GM12878 (cell line): ENCODE measurements at regions not wholly inside any gene's neighbourhood (a gene's known extent, or its start where the extent isn't known, plus 50 kb on each side); places are given as distances from the start of the nearest gene placed in this dataset.

Source experiments
- ATAC-seq: fragments of 200-7000 bp; cut with Tn5 transposase; 3 replicates; pipeline ENCODE4 v1.9.1; 2020; ENCODE audit warnings: mild to moderate bottlenecking, moderate library complexity
- BruUV-seq: library from RNA; stranded (reverse); fragments of 400-500 nt; replicated peaks from 2 replicates; lab custom pipeline; 2021; lab: Mats Ljungman, UMichigan
- CTCF ChIA-PET: fragments of 300-600 bp; sonication (Branson Sonifier 250); formaldehyde crosslinking; extraction: SDS; loops from one replicate; lab custom pipeline; 2021; ENCODE audit warnings: inconsistent platforms; lab: Yijun Ruan, JAX
- POLR2A ChIA-PET: fragments of 350-600 bp; formaldehyde crosslinking; extraction: SDS; loops from one replicate; lab custom pipeline; 2021; ENCODE audit warnings: inconsistent platforms; lab: Charles Lee
- RAD21 ChIA-PET: fragments of 300-600 bp; sonication (Branson Sonifier 250); formaldehyde crosslinking; loops from one replicate; lab custom pipeline; 2023; ENCODE audit warnings: antibody characterized with exemption; ENCODE audit not compliant: unreplicated experiment; lab: Charles Lee
- SMC1A ChIA-PET: fragments of 300-600 bp; sonication (Branson Sonifier 250); formaldehyde crosslinking; loops from one replicate; lab custom pipeline; 2023; ENCODE audit not compliant: unreplicated experiment, uncharacterized antibody; lab: Charles Lee
- DNase-seq: peaks from one replicate; pipeline ENCODE4 v3.0.0-alpha.2; 2011; ENCODE audit warnings: low read depth, low spot score
- FAIRE-seq: peaks from 3 replicates; lab custom pipeline; 2011; peaks lifted over from hg19 to GRCh38; lab: Jason Lieb, UNC
- H2AFZ ChIP-seq: 2 replicates; pipeline ENCODE4 v1.6.0; 2011; ENCODE audit warnings: low read depth, low read length, control low read depth; ENCODE audit not compliant: control insufficient read depth
- H3K27ac ChIP-seq: 2 replicates; pipeline ENCODE4 v1.5.1; 2011; ENCODE audit warnings: control low read depth; ENCODE audit not compliant: control insufficient read depth, insufficient read depth
- H3K27me3 ChIP-seq, 2 experiments: replicated peaks in 1 of 2; 2 replicates each; pipeline versions ENCODE4 v1.6.0 to v1.6.1; 2011; ENCODE audit warnings: low read length in 1 of 2; ENCODE audit not compliant: control insufficient read depth in 2 of 2, insufficient read depth in 2 of 2
- H3K36me3 ChIP-seq, 2 experiments: 2 replicates each; pipeline ENCODE4 v1.5.1; 2011; ENCODE audit warnings: low read length in 1 of 2; ENCODE audit not compliant: control insufficient read depth in 2 of 2, insufficient read depth in 2 of 2
- H3K4me1 ChIP-seq: 2 replicates; pipeline ENCODE4 v1.6.1; 2011; ENCODE audit warnings: mild to moderate bottlenecking, low read length, moderate library complexity, mixed read lengths; ENCODE audit not compliant: control insufficient read depth, insufficient read depth
- H3K4me2 ChIP-seq: 2 replicates; pipeline ENCODE4 v1.6.0; 2011; ENCODE audit warnings: control low read depth; ENCODE audit not compliant: control insufficient read depth, insufficient read depth
- H3K4me3 ChIP-seq: fragments of 200-600 bp; sonication (generic); 2 replicates; pipeline ENCODE4 v1.5.1; 2016
- H3K79me2 ChIP-seq: 2 replicates; pipeline ENCODE4 v1.6.0; 2011; ENCODE audit warnings: low read length; ENCODE audit not compliant: control insufficient read depth, insufficient read depth
- H3K9ac ChIP-seq: 2 replicates; pipeline ENCODE4 v1.8.0; 2011; ENCODE audit warnings: low read length, control low read depth, mixed read lengths; ENCODE audit not compliant: control insufficient read depth, insufficient read depth
- H3K9me3 ChIP-seq: replicated peaks from 3 replicates; pipeline ENCODE4 v1.5.1; 2011; ENCODE audit warnings: mild to moderate bottlenecking, low read length; ENCODE audit not compliant: control insufficient read depth, insufficient read depth
- H4K20me1 ChIP-seq: 2 replicates; pipeline ENCODE4 v1.6.0; 2011; ENCODE audit not compliant: control insufficient read depth, insufficient read depth
- CUX1 ChIP-seq: IDR thresholded peaks from 2 replicates; pipeline ENCODE4 v1.6.1; 2012; ENCODE audit warnings: improper control_type of control experiment, low read depth, low read length; ENCODE audit not compliant: insufficient replicate concordance
- EGR1 ChIP-seq, 2 experiments: IDR thresholded peaks; 1 replicate in 1 of 2; 2 replicates in 1 of 2; pipeline ENCODE4 v1.6.1; 2011 to 2012; ENCODE audit warnings: low read depth in 2 of 2, low read length in 2 of 2, borderline replicate concordance in 1 of 2, mild to moderate bottlenecking in 1 of 2, moderate library complexity in 1 of 2
- FOXM1 ChIP-seq: IDR thresholded peaks from 2 replicates; pipeline ENCODE4 v1.6.1; 2012; ENCODE audit warnings: low read depth, mild to moderate bottlenecking, inconsistent platforms, low read length, moderate library complexity
- GATAD2B ChIP-seq: fragments of 450-650 bp; conservative IDR thresholded peaks from 2 replicates; pipeline ENCODE4 v1.6.1; 2017; ENCODE audit warnings: low read depth, mild to moderate bottlenecking, moderate library complexity
- HDAC2 ChIP-seq: fragments of 200-600 bp; sonication (generic); IDR thresholded peaks from 2 replicates; pipeline ENCODE4 v1.6.1; 2017
- KLF5 ChIP-seq: fragments of 450-650 bp; IDR thresholded peaks from 2 replicates; pipeline ENCODE4 v1.6.1; 2014; ENCODE audit warnings: mild to moderate bottlenecking; ENCODE audit not compliant: partially characterized antibody
- LARP7 ChIP-seq: fragments of 450-650 bp; IDR thresholded peaks from 2 replicates; pipeline ENCODE4 v1.6.1; 2017; ENCODE audit warnings: mild to moderate bottlenecking
- RELA ChIP-seq: fragments of 450-650 bp; IDR thresholded peaks from 2 replicates; pipeline ENCODE4 v1.8.0; 2014; ENCODE audit warnings: borderline replicate concordance; ENCODE audit not compliant: partially characterized antibody
- SKIL ChIP-seq: fragments of 450-650 bp; IDR thresholded peaks from 2 replicates; pipeline ENCODE4 v1.6.1; 2017; ENCODE audit warnings: mild to moderate bottlenecking, low read depth, inconsistent platforms; ENCODE audit not compliant: poor library complexity, severe bottlenecking
- SP1 ChIP-seq: IDR thresholded peaks from one replicate; pipeline ENCODE4 v1.6.1; 2011; ENCODE audit warnings: low read depth, low read length
- STAT3 ChIP-seq: IDR thresholded peaks from 2 replicates; pipeline ENCODE4 v1.6.1; 2011; ENCODE audit warnings: low read depth, low read length, improper control_type of control experiment
- ZNF207 ChIP-seq: fragments of 450-650 bp; IDR thresholded peaks from 2 replicates; pipeline ENCODE4 v1.6.1; 2014; ENCODE audit warnings: antibody characterized with exemption, mild to moderate bottlenecking, borderline replicate concordance
- WGBS: methylation state at CpG from one replicate; pipeline ENCODE4 v1.1.6; 2016; ENCODE audit warnings: low lambda C conversion rate; ENCODE audit not compliant: insufficient replicate concordance, insufficient coverage; ENCODE audit errors: missing lambda C conversion rate; 5-methylcytosine and 5-hydroxymethylcytosine counted together
- in situ Hi-C: fragments of 300-500 bp; cut with MboI; formaldehyde crosslinking; loops from 9 replicates; pipeline ENCODE4 v1.14.3; 2018; ENCODE audit warnings: mixed read lengths
- intact Hi-C: fragments of 100-400 bp; cut with micrococcal nuclease; formaldehyde crosslinking; loops from one replicate; pipeline ENCODE4 v1.14.2; 2022; ENCODE audit not compliant: unreplicated experiment
- TF ChIP-seq, protein P1 (sequence below): fragments of 450-650 bp; conservative IDR thresholded peaks from 2 replicates; pipeline ENCODE4 v1.6.1; 2017; ENCODE audit warnings: mild to moderate bottlenecking, moderate library complexity
- TF ChIP-seq, protein P2 (sequence below): fragments of 450-650 bp; IDR thresholded peaks from 2 replicates; pipeline ENCODE4 v1.6.1; 2016; ENCODE audit warnings: mild to moderate bottlenecking

- TF ChIP-seq CUX1 (no peak), LARP7 (no peak), STAT3 (no peak)
- TF ChIP-seq, protein P1, sequence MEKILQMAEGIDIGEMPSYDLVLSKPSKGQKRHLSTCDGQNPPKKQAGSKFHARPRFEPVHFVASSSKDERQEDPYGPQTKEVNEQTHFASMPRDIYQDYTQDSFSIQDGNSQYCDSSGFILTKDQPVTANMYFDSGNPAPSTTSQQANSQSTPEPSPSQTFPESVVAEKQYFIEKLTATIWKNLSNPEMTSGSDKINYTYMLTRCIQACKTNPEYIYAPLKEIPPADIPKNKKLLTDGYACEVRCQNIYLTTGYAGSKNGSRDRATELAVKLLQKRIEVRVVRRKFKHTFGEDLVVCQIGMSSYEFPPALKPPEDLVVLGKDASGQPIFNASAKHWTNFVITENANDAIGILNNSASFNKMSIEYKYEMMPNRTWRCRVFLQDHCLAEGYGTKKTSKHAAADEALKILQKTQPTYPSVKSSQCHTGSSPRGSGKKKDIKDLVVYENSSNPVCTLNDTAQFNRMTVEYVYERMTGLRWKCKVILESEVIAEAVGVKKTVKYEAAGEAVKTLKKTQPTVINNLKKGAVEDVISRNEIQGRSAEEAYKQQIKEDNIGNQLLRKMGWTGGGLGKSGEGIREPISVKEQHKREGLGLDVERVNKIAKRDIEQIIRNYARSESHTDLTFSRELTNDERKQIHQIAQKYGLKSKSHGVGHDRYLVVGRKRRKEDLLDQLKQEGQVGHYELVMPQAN = no peak
Measured at GRCh38 chr3:67202053-67202452, 203.9 kb downstream of the KBTBD8 start (continued).

DNA sequence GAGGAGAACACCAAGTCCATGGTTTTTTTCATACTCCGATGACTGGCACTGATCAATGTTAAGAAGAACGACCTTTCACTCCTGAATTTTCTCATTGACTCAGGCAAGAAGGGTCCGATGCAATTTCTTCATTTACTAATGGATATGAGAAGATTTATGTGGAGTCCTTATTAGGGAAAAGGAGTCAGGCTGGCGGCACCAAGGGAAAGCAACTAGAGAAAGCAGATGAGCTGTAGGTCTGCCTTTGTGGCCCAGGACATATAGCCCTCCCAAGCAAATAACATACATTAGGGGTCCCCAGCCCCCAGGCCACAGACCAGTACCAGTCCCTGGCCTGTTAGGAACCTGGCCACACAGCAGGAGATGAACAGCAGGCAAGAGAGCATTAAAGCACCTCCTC lies 206.8 kb downstream of the KBTBD8 start:
- FAIRE-seq = no peak
- ATAC-seq = no peak
- Histone ChIP-seq H4K20me1 (no peaks in the 10 kb centered on the region), H2AFZ (no peak overlapping the region), H3K79me2 (no peaks in the 10 kb centered on the region), H3K9ac (no peak overlapping the region), H3K9me3 (no peaks in the 10 kb centered on the region), H3K4me3 (no peak overlapping the region), H3K27ac (no peak overlapping the region), H3K4me1 (no peaks in the 10 kb centered on the region), H3K27me3 (no peaks in the 10 kb centered on the region), H3K36me3 (no peaks in the 10 kb centered on the region), H3K4me2 (no peak overlapping the region)
- RAD21 ChIA-PET = no interaction called here
- CTCF ChIA-PET = no interaction called here
- SMC1A ChIA-PET = no interaction called here
- no TSS peak for BruUV-seq
- in situ Hi-C loops (no loop called here), intact Hi-C loops (no loop called here)
- no peak for DNase-seq
- WGBS = 56% methylated on average over 4 of the region's 4 CpGs
- POLR2A ChIA-PET = no interaction called here
- TF ChIP-seq FOXM1 = no peak
- TF ChIP-seq ZNF207 = no peak
- TF ChIP-seq KLF5 = no peak
- TF ChIP-seq RELA = no peak
- TF ChIP-seq, protein P2, sequence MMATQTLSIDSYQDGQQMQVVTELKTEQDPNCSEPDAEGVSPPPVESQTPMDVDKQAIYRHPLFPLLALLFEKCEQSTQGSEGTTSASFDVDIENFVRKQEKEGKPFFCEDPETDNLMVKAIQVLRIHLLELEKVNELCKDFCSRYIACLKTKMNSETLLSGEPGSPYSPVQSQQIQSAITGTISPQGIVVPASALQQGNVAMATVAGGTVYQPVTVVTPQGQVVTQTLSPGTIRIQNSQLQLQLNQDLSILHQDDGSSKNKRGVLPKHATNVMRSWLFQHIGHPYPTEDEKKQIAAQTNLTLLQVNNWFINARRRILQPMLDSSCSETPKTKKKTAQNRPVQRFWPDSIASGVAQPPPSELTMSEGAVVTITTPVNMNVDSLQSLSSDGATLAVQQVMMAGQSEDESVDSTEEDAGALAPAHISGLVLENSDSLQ = no peak
- no peak for TF ChIP-seq SP1
- no peak for TF ChIP-seq HDAC2
- TF ChIP-seq GATAD2B = no peak
- TF ChIP-seq EGR1 (IDR thresholded peaks at IDR 0.05; ENCODE audit: borderline replicate concordance in 1 of 2, low read depth in 2 of 2, low read length in 2 of 2) = no peak
- no peak for TF ChIP-seq SKIL
